ENCODE measurements at regions not wholly inside any gene's neighbourhood (a gene's known extent, or its start where the extent isn't known, plus 50 kb on each side); places are given as distances from the start of the nearest gene placed in this dataset.

- DNase-seq (ENCODE audit: low read depth) = no peak
- no peak overlapping the region for H3K4me3 ChIP-seq (ENCODE audit: low read length)
- TF ChIP-seq, protein P1, sequence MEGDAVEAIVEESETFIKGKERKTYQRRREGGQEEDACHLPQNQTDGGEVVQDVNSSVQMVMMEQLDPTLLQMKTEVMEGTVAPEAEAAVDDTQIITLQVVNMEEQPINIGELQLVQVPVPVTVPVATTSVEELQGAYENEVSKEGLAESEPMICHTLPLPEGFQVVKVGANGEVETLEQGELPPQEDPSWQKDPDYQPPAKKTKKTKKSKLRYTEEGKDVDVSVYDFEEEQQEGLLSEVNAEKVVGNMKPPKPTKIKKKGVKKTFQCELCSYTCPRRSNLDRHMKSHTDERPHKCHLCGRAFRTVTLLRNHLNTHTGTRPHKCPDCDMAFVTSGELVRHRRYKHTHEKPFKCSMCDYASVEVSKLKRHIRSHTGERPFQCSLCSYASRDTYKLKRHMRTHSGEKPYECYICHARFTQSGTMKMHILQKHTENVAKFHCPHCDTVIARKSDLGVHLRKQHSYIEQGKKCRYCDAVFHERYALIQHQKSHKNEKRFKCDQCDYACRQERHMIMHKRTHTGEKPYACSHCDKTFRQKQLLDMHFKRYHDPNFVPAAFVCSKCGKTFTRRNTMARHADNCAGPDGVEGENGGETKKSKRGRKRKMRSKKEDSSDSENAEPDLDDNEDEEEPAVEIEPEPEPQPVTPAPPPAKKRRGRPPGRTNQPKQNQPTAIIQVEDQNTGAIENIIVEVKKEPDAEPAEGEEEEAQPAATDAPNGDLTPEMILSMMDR (IDR thresholded peaks at IDR 0.05; ENCODE audit: insufficient read depth, low read depth, low read length, missing control alignments) = no peak
These were observed 929.0 kb downstream of the BRD1 start for GRCh38 chr22:48898524-48899250.

DNA sequence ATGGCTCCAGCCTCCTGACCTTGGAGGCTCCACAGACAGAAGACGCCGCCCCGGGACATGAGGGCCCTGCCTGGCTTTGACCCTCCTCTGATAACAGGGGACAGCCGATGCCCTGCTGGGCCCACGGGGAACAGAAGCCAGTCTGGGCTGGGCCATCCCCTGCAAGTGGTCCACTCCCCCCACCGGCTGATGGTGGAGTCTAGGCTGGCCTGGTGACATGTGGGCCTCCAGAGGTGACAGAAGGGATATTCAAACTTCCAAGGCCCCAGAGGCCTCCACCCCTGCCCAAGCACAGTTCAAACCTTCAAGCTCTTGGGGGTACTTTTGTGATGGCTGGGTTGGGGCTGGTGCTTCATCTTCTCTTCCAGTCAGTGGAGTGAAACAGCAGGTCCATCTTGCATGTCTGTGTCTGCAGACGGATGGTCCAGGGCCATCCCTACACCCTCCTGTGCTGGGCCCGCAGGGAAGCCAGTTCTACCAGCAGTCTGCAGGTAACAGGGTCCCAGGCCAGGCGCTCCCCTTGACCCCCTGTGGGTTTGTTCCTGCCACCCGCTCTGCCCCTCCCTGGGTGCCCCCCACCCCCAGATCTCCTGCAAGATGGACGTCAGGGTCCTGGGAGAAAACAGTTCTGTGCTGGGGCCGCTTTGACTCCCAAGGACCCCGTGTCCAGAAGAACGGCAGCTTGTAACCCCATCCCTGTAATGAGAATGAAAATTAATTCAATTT, 929.9 kb downstream of the BRD1 start:
- DNase-seq (ENCODE audit: low read depth) = no peak
- H3K4me3 ChIP-seq (ENCODE audit: low read length) = no peak overlapping the region
- TF ChIP-seq, protein P1 (IDR thresholded peaks at IDR 0.05; ENCODE audit: insufficient read depth, low read depth, low read length, missing control alignments) = no peak

- H3K4me3 ChIP-seq (ENCODE audit: low read length) = no peak overlapping the region
- no peak for DNase-seq (ENCODE audit: low read depth)
- TF ChIP-seq, protein P1 (IDR thresholded peaks at IDR 0.05; ENCODE audit: insufficient read depth, low read depth, low read length, missing control alignments) = no peak
These were observed 930.7 kb downstream of the BRD1 start for GRCh38 chr22:48896766-48897644.

- DNase-seq (ENCODE audit: low read depth) = no peak
- no peak overlapping the region for H3K4me3 ChIP-seq (ENCODE audit: low read length)
- TF ChIP-seq, protein P1 (IDR thresholded peaks at IDR 0.05; ENCODE audit: insufficient read depth, low read depth, low read length, missing control alignments) = no peak
These were observed 931.6 kb downstream of the BRD1 start for GRCh38 chr22:48895831-48896765.

- H3K4me3 ChIP-seq (ENCODE audit: low read length) = no peak overlapping the region
- TF ChIP-seq, protein P1 (IDR thresholded peaks at IDR 0.05; ENCODE audit: insufficient read depth, low read depth, low read length, missing control alignments) = no peak
- DNase-seq (ENCODE audit: low read depth) = no peak
These were observed 932.3 kb downstream of the BRD1 start for GRCh38 chr22:48895336-48895735.

DNA sequence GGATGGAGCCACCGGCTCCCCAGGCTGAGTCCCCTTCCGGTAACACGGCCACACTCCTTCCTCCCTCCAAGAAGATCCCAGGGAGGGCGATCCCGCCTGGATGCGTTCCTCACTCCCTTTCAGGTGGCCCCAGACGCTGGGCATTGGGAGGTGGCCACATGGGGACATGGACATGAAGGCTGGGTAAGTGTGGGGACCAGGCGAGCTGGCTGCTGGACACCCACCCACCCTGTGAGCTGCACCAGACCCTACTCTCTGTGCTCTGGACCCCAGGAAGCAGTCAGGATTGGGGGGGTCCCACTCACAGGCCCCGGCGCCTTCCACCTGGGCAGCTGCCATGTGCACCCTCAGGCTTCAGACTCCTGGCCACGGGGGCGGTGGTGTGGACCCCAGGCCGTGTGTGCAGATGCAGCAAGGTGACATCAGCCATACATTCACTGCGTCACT, 932.8 kb downstream of the BRD1 start:
- H3K4me3 ChIP-seq (ENCODE audit: low read length) = no peak overlapping the region
- no peak for DNase-seq (ENCODE audit: low read depth)
- TF ChIP-seq, protein P1 (IDR thresholded peaks at IDR 0.05; ENCODE audit: insufficient read depth, low read depth, low read length, missing control alignments) = no peak

Data from epithelial cell of esophagus (primary cell).